Neural cell (in vitro differentiated cells): ENCODE measurements at regions not wholly inside any gene's neighbourhood (a gene's known extent, or its start where the extent isn't known, plus 50 kb on each side); places are given as distances from the start of the nearest gene placed in this dataset.

Source experiments
- H2AFZ ChIP-seq: fragments of 200-600, 300-800 bp; sonication (generic), shearing (Covaris generic); 2 replicates; pipeline ENCODE4 v1.6.0; 2014; ENCODE audit warnings: low read depth, mild to moderate bottlenecking, antibody characterized with exemption, low read length, moderate library complexity
- H3F3A ChIP-seq: fragments of 200-600 bp; shearing (Covaris generic); 2 replicates; pipeline ENCODE4 v1.6.1; 2016; ENCODE audit warnings: mild to moderate bottlenecking, moderate library complexity, mixed read lengths, antibody characterized with exemption, low read length; ENCODE audit not compliant: insufficient read depth, poor library complexity, severe bottlenecking
- H3K27ac ChIP-seq: fragments of 200-600, 300-800 bp; sonication (generic), shearing (Covaris generic); 2 replicates; pipeline ENCODE4 v1.5.1; 2014; ENCODE audit warnings: mild to moderate bottlenecking, low read length, moderate library complexity
- H3K27me3 ChIP-seq: fragments of 300-800, 200-600 bp; sonication (generic), shearing (Covaris generic); 2 replicates; pipeline ENCODE4 v1.6.0; 2014; ENCODE audit warnings: mild to moderate bottlenecking, low read depth, low read length, moderate library complexity; ENCODE audit not compliant: insufficient read depth
- H3K36me3 ChIP-seq: fragments of 300-800, 200-600 bp; sonication (generic), shearing (Covaris generic); 2 replicates; pipeline ENCODE4 v1.5.1; 2014; ENCODE audit warnings: mild to moderate bottlenecking, antibody characterized with exemption, low read length, moderate library complexity; ENCODE audit not compliant: insufficient read depth
- H3K4me2 ChIP-seq: fragments of 300-800, 200-600 bp; sonication (generic), shearing (Covaris generic); 2 replicates; pipeline ENCODE4 v1.6.0; 2014; ENCODE audit warnings: mild to moderate bottlenecking, low read length
- H3K4me3 ChIP-seq: fragments of 300-800, 200-600 bp; sonication (generic), shearing (Covaris generic); 2 replicates; pipeline ENCODE4 v1.5.1; 2014; ENCODE audit warnings: mild to moderate bottlenecking, low read length, moderate library complexity
- H3K79me2 ChIP-seq: fragments of 200-600 bp; shearing (Covaris generic); replicated peaks from 2 replicates; pipeline ENCODE4 v1.6.0; 2014; ENCODE audit warnings: mild to moderate bottlenecking, low read length, moderate library complexity; ENCODE audit not compliant: insufficient read depth
- H3K9ac ChIP-seq: fragments of 300-800, 200-600 bp; sonication (generic), shearing (Covaris generic); 2 replicates; pipeline ENCODE4 v1.6.1; 2016; ENCODE audit warnings: mild to moderate bottlenecking, low read length, mixed read lengths
- H3K9me2 ChIP-seq: fragments of 200-600 bp; shearing (Covaris generic); 2 replicates; pipeline ENCODE4 v1.6.1; 2016; ENCODE audit warnings: mild to moderate bottlenecking, low read length, mixed read lengths; ENCODE audit not compliant: insufficient read depth
- H3K9me3 ChIP-seq: fragments of 200-600, 300-800 bp; sonication (generic), shearing (Covaris generic); 2 replicates; pipeline ENCODE4 v1.6.1; 2016; ENCODE audit warnings: mild to moderate bottlenecking, mixed run types, low read length, moderate library complexity, mixed read lengths
- H4K20me1 ChIP-seq: fragments of 200-600 bp; shearing (Covaris generic); 2 replicates; pipeline ENCODE4 v1.6.1; 2016; ENCODE audit warnings: mild to moderate bottlenecking, mixed run types; ENCODE audit not compliant: insufficient read depth
- EP300 ChIP-seq: fragments of 450-650 bp; conservative IDR thresholded peaks from 2 replicates; pipeline ENCODE4 v1.6.1; 2014; ENCODE audit warnings: antibody characterized with exemption, mild to moderate bottlenecking, moderate library complexity; ENCODE audit not compliant: poor library complexity, severe bottlenecking
- EZH2 ChIP-seq: fragments of 200-600, 300-800 bp; shearing (Covaris generic), sonication (generic); IDR thresholded peaks from 2 replicates; pipeline ENCODE4 v1.6.1; 2014; ENCODE audit warnings: antibody characterized with exemption, low read length, borderline replicate concordance, mild to moderate bottlenecking; ENCODE audit not compliant: insufficient read depth, poor library complexity, severe bottlenecking
- MXI1 ChIP-seq: fragments of 450-650 bp; conservative IDR thresholded peaks from 2 replicates; pipeline ENCODE4 v1.6.1; 2014; ENCODE audit warnings: antibody characterized with exemption, mild to moderate bottlenecking; ENCODE audit not compliant: poor library complexity, severe bottlenecking
- POLR2AphosphoS5 ChIP-seq: IDR thresholded peaks from 2 replicates; pipeline ENCODE4 v1.6.1; 2012
- RAD21 ChIP-seq: fragments of 450-650 bp; conservative IDR thresholded peaks from 2 replicates; pipeline ENCODE4 v1.6.1; 2014; ENCODE audit warnings: antibody characterized with exemption, mild to moderate bottlenecking, moderate library complexity
- SMC3 ChIP-seq: fragments of 450-650 bp; conservative IDR thresholded peaks from 2 replicates; pipeline ENCODE4 v1.6.1; 2014; ENCODE audit warnings: antibody characterized with exemption, mild to moderate bottlenecking, moderate library complexity; ENCODE audit not compliant: poor library complexity
- TAF1 ChIP-seq: IDR thresholded peaks from 2 replicates; pipeline ENCODE4 v1.6.1; 2012; ENCODE audit warnings: low read depth
- TF ChIP-seq, protein P1 (sequence below): fragments of 450-650 bp; IDR thresholded peaks from 2 replicates; pipeline ENCODE4 v1.5.1; 2014; ENCODE audit warnings: antibody characterized with exemption, mild to moderate bottlenecking, moderate library complexity; ENCODE audit not compliant: poor library complexity, severe bottlenecking
- TF ChIP-seq, protein P2 (sequence below): IDR thresholded peaks from 2 replicates; pipeline ENCODE4 v1.6.1; 2012; ENCODE audit warnings: borderline replicate concordance

- no peak for TF ChIP-seq TAF1
- TF ChIP-seq EZH2 = no peak
- no peak for TF ChIP-seq RAD21
- no peak for TF ChIP-seq EP300
- TF ChIP-seq MXI1 = no peak
- TF ChIP-seq, protein P1, sequence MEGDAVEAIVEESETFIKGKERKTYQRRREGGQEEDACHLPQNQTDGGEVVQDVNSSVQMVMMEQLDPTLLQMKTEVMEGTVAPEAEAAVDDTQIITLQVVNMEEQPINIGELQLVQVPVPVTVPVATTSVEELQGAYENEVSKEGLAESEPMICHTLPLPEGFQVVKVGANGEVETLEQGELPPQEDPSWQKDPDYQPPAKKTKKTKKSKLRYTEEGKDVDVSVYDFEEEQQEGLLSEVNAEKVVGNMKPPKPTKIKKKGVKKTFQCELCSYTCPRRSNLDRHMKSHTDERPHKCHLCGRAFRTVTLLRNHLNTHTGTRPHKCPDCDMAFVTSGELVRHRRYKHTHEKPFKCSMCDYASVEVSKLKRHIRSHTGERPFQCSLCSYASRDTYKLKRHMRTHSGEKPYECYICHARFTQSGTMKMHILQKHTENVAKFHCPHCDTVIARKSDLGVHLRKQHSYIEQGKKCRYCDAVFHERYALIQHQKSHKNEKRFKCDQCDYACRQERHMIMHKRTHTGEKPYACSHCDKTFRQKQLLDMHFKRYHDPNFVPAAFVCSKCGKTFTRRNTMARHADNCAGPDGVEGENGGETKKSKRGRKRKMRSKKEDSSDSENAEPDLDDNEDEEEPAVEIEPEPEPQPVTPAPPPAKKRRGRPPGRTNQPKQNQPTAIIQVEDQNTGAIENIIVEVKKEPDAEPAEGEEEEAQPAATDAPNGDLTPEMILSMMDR = no peak
- no peak for TF ChIP-seq POLR2AphosphoS5
- TF ChIP-seq, protein P2, sequence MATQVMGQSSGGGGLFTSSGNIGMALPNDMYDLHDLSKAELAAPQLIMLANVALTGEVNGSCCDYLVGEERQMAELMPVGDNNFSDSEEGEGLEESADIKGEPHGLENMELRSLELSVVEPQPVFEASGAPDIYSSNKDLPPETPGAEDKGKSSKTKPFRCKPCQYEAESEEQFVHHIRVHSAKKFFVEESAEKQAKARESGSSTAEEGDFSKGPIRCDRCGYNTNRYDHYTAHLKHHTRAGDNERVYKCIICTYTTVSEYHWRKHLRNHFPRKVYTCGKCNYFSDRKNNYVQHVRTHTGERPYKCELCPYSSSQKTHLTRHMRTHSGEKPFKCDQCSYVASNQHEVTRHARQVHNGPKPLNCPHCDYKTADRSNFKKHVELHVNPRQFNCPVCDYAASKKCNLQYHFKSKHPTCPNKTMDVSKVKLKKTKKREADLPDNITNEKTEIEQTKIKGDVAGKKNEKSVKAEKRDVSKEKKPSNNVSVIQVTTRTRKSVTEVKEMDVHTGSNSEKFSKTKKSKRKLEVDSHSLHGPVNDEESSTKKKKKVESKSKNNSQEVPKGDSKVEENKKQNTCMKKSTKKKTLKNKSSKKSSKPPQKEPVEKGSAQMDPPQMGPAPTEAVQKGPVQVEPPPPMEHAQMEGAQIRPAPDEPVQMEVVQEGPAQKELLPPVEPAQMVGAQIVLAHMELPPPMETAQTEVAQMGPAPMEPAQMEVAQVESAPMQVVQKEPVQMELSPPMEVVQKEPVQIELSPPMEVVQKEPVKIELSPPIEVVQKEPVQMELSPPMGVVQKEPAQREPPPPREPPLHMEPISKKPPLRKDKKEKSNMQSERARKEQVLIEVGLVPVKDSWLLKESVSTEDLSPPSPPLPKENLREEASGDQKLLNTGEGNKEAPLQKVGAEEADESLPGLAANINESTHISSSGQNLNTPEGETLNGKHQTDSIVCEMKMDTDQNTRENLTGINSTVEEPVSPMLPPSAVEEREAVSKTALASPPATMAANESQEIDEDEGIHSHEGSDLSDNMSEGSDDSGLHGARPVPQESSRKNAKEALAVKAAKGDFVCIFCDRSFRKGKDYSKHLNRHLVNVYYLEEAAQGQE = no peak
- TF ChIP-seq SMC3 = no peak
- H3K4me3 ChIP-seq = no peak overlapping the region
- H3F3A ChIP-seq = no peaks in the 10 kb centered on the region
- no peak overlapping the region for H3K27ac ChIP-seq
- no peak overlapping the region for H2AFZ ChIP-seq
- no peaks in the 10 kb centered on the region for H4K20me1 ChIP-seq
- H3K79me2 ChIP-seq = no peaks in the 10 kb centered on the region
- H3K9me2 ChIP-seq = no peaks in the 10 kb centered on the region
- no peak overlapping the region for H3K4me2 ChIP-seq
- H3K27me3 ChIP-seq = no peaks in the 10 kb centered on the region
- no peaks in the 10 kb centered on the region for H3K9me3 ChIP-seq
- no peak overlapping the region for H3K9ac ChIP-seq
- no peaks in the 10 kb centered on the region for H3K36me3 ChIP-seq
These were observed 106.3 kb upstream of the VRK1 start for GRCh38 chr14:96690713-96691383.

GRCh38 chr14:96693252-96693820 lies 103.8 kb upstream of the VRK1 start:
- no peaks in the 10 kb centered on the region for H4K20me1 ChIP-seq
- TF ChIP-seq EZH2 (no peak), SMC3 (no peak), MXI1 (no peak), TAF1 (no peak), EP300 (no peak), RAD21 (no peak), POLR2AphosphoS5 (no peak)
- TF ChIP-seq, protein P1 = no peak
- TF ChIP-seq, protein P2 = no peak
- no peaks in the 10 kb centered on the region for H3K9me2 ChIP-seq
- H3K27me3 ChIP-seq = no peaks in the 10 kb centered on the region
- no peaks in the 10 kb centered on the region for H3K79me2 ChIP-seq
- no peak overlapping the region for H3K4me2 ChIP-seq
- H3K36me3 ChIP-seq = no peaks in the 10 kb centered on the region
- H3K4me3 ChIP-seq = no peak overlapping the region
- no peak overlapping the region for H2AFZ ChIP-seq
- H3F3A ChIP-seq = no peaks in the 10 kb centered on the region
- H3K9ac ChIP-seq = no peak overlapping the region
- no peak overlapping the region for H3K27ac ChIP-seq
- no peaks in the 10 kb centered on the region for H3K9me3 ChIP-seq
